HCT116 (cell line): ENCODE measurements at regions not wholly inside any gene's neighbourhood (a gene's known extent, or its start where the extent isn't known, plus 50 kb on each side); places are given as distances from the start of the nearest gene placed in this dataset.

Experiments used
- ATAC-seq: fragments of 200-7000 bp; cut with Tn5 transposase; 2 replicates; pipeline ENCODE4 v1.9.1; 2020; ENCODE audit warnings: mild to moderate bottlenecking, moderate library complexity
- BruUV-seq: library from RNA; stranded (reverse); fragments of 400-500 nt; replicated peaks from 2 replicates; lab custom pipeline; 2021; lab: Mats Ljungman, UMichigan
- CTCF ChIA-PET: fragments of 300-600 bp; sonication (Branson Sonifier 250); formaldehyde crosslinking; loops from one replicate; lab custom pipeline; 2021; ENCODE audit warnings: antibody characterized with exemption; lab: Charles Lee
- POLR2A ChIA-PET: fragments of 300-600, 350-600 bp; sonication (Branson Sonifier 250); formaldehyde crosslinking; loops from one replicate; lab custom pipeline; 2021; ENCODE audit warnings: antibody characterized with exemption; lab: Charles Lee
- RAD21 ChIA-PET, 2 experiments: fragments of 300-600 bp; sonication (Branson Sonifier 250); formaldehyde crosslinking; loops; one replicate each; lab custom pipeline; 2023; ENCODE audit warnings: low total read pairs in 2 of 2; ENCODE audit not compliant: uncharacterized antibody in 2 of 2, unreplicated experiment in 2 of 2, low non-redundant PET in 1 of 2; lab: Charles Lee
- DNase-seq: peaks from one replicate; pipeline ENCODE4 v3.0.0-alpha.2; 2010; ENCODE audit warnings: low read depth, low spot score
- H2AFZ ChIP-seq: fragments of 200-600 bp; shearing (Covaris generic), sonication (generic); 2 replicates; pipeline ENCODE4 v1.6.1; 2017; ENCODE audit warnings: low read depth, mixed run types, mixed read lengths, antibody characterized with exemption, low read length; ENCODE audit not compliant: poor library complexity, severe bottlenecking
- H3K27ac ChIP-seq: 2 replicates; pipeline ENCODE4 v1.5.1; 2012; ENCODE audit warnings: low read depth, low read length
- H3K27me3 ChIP-seq: fragments of 200-600 bp; sonication (generic); 2 replicates; pipeline ENCODE4 v1.6.1; 2016; ENCODE audit warnings: mixed run types, low read length, mixed read lengths; ENCODE audit not compliant: insufficient read depth
- H3K36me3 ChIP-seq, 2 experiments: fragments of 200-500 bp in 1 of 2; fragments of 200-600 bp in 1 of 2; sonication (Bioruptor generic) in 1 of 2; sonication (generic) in 1 of 2; 2 replicates each; pipeline versions ENCODE4 v1.5.1 to v1.6.1; 2014 to 2016; ENCODE audit warnings: low read length in 2 of 2, inconsistent platforms in 1 of 2, mixed read lengths in 1 of 2, mixed run types in 1 of 2; ENCODE audit not compliant: insufficient read depth in 2 of 2, control insufficient read depth in 1 of 2
- H3K4me1 ChIP-seq, 2 experiments: fragments of 200-600 bp in 1 of 2; sonication (generic) in 1 of 2; 2 replicates each; pipeline versions ENCODE4 v1.5.1 to v1.6.1; 2012 to 2017; ENCODE audit warnings: low read length in 2 of 2, inconsistent platforms in 1 of 2, mild to moderate bottlenecking in 1 of 2, mixed read lengths in 1 of 2, mixed run types in 1 of 2, moderate library complexity in 1 of 2; ENCODE audit not compliant: insufficient read depth in 2 of 2, control insufficient read depth in 1 of 2
- H3K4me2 ChIP-seq: fragments of 200-600 bp; sonication (generic); 2 replicates; pipeline ENCODE4 v1.6.1; 2017; ENCODE audit warnings: mixed run types, low read length, mixed read lengths
- H3K4me3 ChIP-seq, 2 experiments: fragments of 200-600 bp in 1 of 2; sonication (generic) in 1 of 2; replicated peaks in 1 of 2; 2 replicates each; pipeline ENCODE4 v1.5.1; 2011 to 2016; ENCODE audit warnings: low read length in 2 of 2, control low read depth in 1 of 2, low read depth in 1 of 2, mild to moderate bottlenecking in 1 of 2, mixed read lengths in 1 of 2, mixed run types in 1 of 2
- H3K79me2 ChIP-seq: fragments of 200-600 bp; sonication (generic); 2 replicates; pipeline ENCODE4 v1.6.1; 2017; ENCODE audit warnings: mild to moderate bottlenecking, mixed run types, low read length, moderate library complexity, mixed read lengths; ENCODE audit not compliant: insufficient read depth
- H3K9ac ChIP-seq: fragments of 200-600 bp; sonication (generic); 2 replicates; pipeline ENCODE4 v1.6.1; 2016; ENCODE audit warnings: low read length, mixed read lengths
- H3K9me2 ChIP-seq: fragments of 200-600 bp; sonication (generic), shearing (Covaris generic); 2 replicates; pipeline ENCODE4 v1.6.1; 2017; ENCODE audit warnings: mixed run types, mild to moderate bottlenecking, moderate library complexity; ENCODE audit not compliant: insufficient read depth
- H3K9me3 ChIP-seq, 2 experiments: fragments of 200-500 bp in 1 of 2; fragments of 200-600 bp in 1 of 2; sonication (Bioruptor generic) in 1 of 2; sonication (generic) in 1 of 2; 2 replicates each; pipeline ENCODE4 v1.6.1; 2014 to 2017; ENCODE audit warnings: low read length in 2 of 2, mixed read lengths in 2 of 2, inconsistent platforms in 1 of 2, low read depth in 1 of 2, mild to moderate bottlenecking in 1 of 2, mixed run types in 1 of 2, moderate library complexity in 1 of 2; ENCODE audit not compliant: control insufficient read depth in 1 of 2, insufficient read depth in 1 of 2
- H4K20me1 ChIP-seq: fragments of 200-600 bp; sonication (generic), shearing (Covaris generic); 2 replicates; pipeline ENCODE4 v1.6.1; 2017; ENCODE audit warnings: mixed run types, mild to moderate bottlenecking, moderate library complexity; ENCODE audit not compliant: insufficient read depth
- CBX3 ChIP-seq: IDR thresholded peaks from 2 replicates; pipeline ENCODE4 v1.6.1; 2012; ENCODE audit warnings: low read depth
- CEBPB ChIP-seq: IDR thresholded peaks from 2 replicates; pipeline ENCODE4 v1.6.1; 2012; ENCODE audit warnings: low read depth
- CTCF ChIP-seq, 3 experiments: fragments of 200-600 bp in 1 of 3; sonication (generic) in 1 of 3; IDR thresholded peaks in 2 of 3; conservative IDR thresholded peaks in 1 of 3; 2 replicates each; pipeline ENCODE4 v1.5.1; 2012 to 2017; ENCODE audit warnings: low read depth in 2 of 3, low read length in 2 of 3, antibody characterized with exemption in 1 of 3, borderline replicate concordance in 1 of 3, control low read depth in 1 of 3, mild to moderate bottlenecking in 1 of 3, mixed read lengths in 1 of 3, mixed run types in 1 of 3, moderate library complexity in 1 of 3; ENCODE audit not compliant: insufficient read depth in 1 of 3
- EGR1 ChIP-seq: IDR thresholded peaks from 2 replicates; pipeline ENCODE4 v1.6.1; 2012; ENCODE audit warnings: low read depth
- EZH2 ChIP-seq: fragments of 200-600 bp; sonication (generic); IDR thresholded peaks from 2 replicates; pipeline ENCODE4 v1.6.1; 2017; ENCODE audit warnings: antibody characterized with exemption, mixed run types
- FOSL1 ChIP-seq: IDR thresholded peaks from 2 replicates; pipeline ENCODE4 v1.6.1; 2012; ENCODE audit warnings: low read depth
- REST ChIP-seq: IDR thresholded peaks from 2 replicates; pipeline ENCODE4 v1.6.1; 2012; ENCODE audit warnings: low read depth
- SIN3A ChIP-seq: IDR thresholded peaks from 2 replicates; pipeline ENCODE4 v1.6.1; 2012; ENCODE audit warnings: low read depth
- YY1 ChIP-seq: IDR thresholded peaks from 2 replicates; pipeline ENCODE4 v1.6.1; 2011; ENCODE audit warnings: low read length, low read depth, moderate library complexity, mild to moderate bottlenecking; ENCODE audit not compliant: insufficient replicate concordance; ENCODE audit errors: extremely low read depth
- intact Hi-C: fragments of 100-400 bp; cut with micrococcal nuclease; formaldehyde crosslinking; loops from 2 replicates; pipeline ENCODE4 v1.10.0; 2022

- CTCF ChIA-PET, result no interaction called here
- BruUV-seq, result no TSS peak
- intact Hi-C loops, result no loop called here
- H2AFZ ChIP-seq, result no peak overlapping the region
- H3K9me2 ChIP-seq, result no peaks in the 10 kb centered on the region
- H3K27ac ChIP-seq, result no peak overlapping the region
- H3K27me3 ChIP-seq, result peaks cover 51% of the 10 kb centered on the region
- TF ChIP-seq EGR1, result no peak
- no peak for TF ChIP-seq FOSL1
- no peak for TF ChIP-seq YY1
- no peak for TF ChIP-seq CTCF (IDR thresholded peaks at IDR 0.05 in 2 of 3, conservative IDR thresholded peaks at IDR 0.05 in 1 of 3; ENCODE audit: borderline replicate concordance in 1 of 3, insufficient read depth in 1 of 3, low read depth in 2 of 3, low read length in 2 of 3)
- TF ChIP-seq SIN3A, result no peak
- TF ChIP-seq REST, result no peak
- no peak for TF ChIP-seq CBX3
- no peak for TF ChIP-seq EZH2
- no peak for TF ChIP-seq CEBPB
- TF ChIP-seq, all 23 proteins: peak for 0
- RAD21 ChIA-PET, result no interaction called here
- Histone ChIP-seq H3K4me1 (no peaks in the 10 kb centered on the region), H3K9ac (no peak overlapping the region), H3K9me3 (no peaks in the 10 kb centered on the region), H3K79me2 (no peaks in the 10 kb centered on the region), H3K36me3 (no peaks in the 10 kb centered on the region), H4K20me1 (no peaks in the 10 kb centered on the region), H3K4me3 (no peak overlapping the region), H3K4me2 (no peak overlapping the region)
- DNase-seq (no peak), ATAC-seq (no peak)
- POLR2A ChIA-PET, result no interaction called here
Measured at GRCh38 chr22:27298332-27298731, 503.2 kb downstream of the MN1 start.
